ENCODE measurements at regions not wholly inside any gene's neighbourhood (a gene's known extent, or its start where the extent isn't known, plus 50 kb on each side); places are given as distances from the start of the nearest gene placed in this dataset.

DNA sequence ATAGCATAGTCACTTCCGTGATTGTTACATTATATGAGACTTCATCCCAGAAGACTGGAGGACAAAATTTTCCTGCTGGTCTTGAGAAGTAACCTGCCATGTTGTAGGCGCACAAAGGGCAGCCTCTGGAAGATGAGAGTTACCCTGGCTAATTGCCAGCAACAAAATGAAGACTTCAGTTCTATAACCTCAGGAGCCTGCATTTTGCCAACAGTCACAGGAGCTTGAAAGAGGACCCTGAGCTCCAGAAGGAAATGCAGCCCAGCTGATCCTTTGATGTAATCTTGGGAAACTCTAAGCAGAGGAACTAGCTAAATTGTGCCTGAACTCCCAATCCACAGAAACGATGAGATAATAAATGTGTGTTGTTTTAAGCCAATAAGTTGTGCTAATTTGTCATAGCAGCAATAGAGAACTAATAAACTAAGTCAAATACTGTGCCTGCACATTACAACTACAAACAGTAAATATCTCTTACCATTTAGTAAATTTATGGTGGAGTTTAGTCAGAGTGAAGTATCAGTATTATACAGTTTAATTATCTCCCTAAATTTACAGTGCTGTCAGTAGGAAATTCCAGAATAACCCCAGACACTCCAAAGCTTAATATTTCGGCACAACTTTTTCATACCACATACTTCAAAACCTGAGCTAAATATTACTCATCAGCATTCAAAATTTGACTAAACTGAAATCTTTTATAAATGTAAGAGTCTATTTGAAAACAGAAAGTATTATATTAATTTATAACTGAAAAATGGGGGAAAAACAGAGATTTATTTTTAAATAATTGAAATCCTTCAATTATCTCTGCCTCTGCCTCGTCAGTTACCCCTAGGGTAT is 90.1 kb upstream of the MAPK10 start:
- no peak for TF ChIP-seq CEBPB (tag; IDR thresholded peaks at IDR 0.05)
- no peak for TF ChIP-seq NFRKB (IDR thresholded peaks at IDR 0.05; ENCODE audit: low read depth)

Data from K562 (cell line).